Stromal cell of bone marrow (primary cell): ENCODE measurements at regions not wholly inside any gene's neighbourhood (a gene's known extent, or its start where the extent isn't known, plus 50 kb on each side); places are given as distances from the start of the nearest gene placed in this dataset.

Experiments
- DNase-seq: peaks from one replicate; pipeline ENCODE4 v3.0.0-alpha.2; 2012; ENCODE audit warnings: low read depth

- DNase-seq: no peak
Measured at GRCh38 chr3:5270666-5271371, 83.3 kb downstream of the EDEM1 start.

GRCh38 chr3:5271372-5271683, 83.8 kb downstream of the EDEM1 start:
- DNase-seq: no peak

DNA sequence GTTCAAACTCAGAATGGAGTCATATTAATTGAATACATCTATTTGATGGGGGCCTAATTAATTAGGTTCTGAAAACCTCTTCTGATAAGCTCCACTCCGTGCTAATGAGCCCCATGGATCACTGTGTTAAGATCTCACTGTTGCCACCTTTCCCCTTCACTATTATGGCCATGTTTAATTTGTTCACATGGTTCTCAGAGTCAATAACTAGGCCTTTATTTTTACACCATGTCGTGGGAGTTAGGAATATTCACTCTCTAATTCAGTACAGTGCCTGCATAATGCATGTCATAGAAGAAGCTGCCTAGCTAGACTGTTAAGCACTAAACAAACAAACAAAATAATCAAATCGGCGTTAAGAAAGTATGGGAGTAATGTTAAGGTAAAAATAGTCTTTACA, 84.9 kb downstream of the EDEM1 start:
- DNase-seq: no peak

DNA sequence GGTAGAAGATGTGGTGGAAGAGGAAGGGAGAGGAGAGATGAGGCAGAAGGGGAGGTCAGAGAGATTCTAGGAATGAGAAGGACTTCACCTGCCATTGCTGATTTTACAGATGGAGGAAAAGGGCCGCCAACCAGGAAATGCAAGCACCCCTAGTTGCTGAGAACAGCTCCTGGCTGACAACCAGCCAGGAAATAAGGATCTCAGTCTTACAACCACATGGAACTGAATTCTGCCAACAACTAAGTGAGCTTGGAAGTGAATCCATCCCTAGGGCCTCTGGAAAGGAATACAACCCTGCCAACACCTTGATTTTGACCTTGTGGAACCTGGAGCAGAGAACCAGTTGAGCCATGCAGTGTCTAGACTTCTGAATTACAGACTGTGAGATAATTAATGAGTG, 86.6 kb downstream of the EDEM1 start:
- no peak for DNase-seq

DNA sequence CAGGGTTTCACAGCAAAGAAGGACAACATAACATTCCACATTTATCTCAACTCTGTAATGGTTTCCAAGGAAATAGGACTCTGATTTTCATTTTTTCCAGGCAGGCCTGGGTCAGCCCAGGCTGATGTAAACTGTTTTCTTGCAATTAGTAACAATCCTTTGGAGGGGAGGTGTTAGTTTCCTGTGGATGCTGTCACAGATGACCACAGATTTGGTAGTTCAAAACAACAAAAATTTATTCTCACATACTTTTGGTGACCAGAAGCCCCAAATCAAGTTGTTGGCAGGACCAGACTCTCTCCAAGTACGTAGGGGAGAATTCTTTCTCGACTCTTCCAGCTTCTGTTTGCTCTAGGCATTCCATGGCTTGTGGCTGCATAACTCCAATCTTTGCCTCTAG, 88.0 kb downstream of the EDEM1 start:
- peak; percentile 47 for DNase-seq

GRCh38 chr3:5276934-5277333, 89.4 kb downstream of the EDEM1 start:
- DNase-seq: no peak

GRCh38 chr3:5277612-5278236, 90.2 kb downstream of the EDEM1 start:
- no peak for DNase-seq

DNA sequence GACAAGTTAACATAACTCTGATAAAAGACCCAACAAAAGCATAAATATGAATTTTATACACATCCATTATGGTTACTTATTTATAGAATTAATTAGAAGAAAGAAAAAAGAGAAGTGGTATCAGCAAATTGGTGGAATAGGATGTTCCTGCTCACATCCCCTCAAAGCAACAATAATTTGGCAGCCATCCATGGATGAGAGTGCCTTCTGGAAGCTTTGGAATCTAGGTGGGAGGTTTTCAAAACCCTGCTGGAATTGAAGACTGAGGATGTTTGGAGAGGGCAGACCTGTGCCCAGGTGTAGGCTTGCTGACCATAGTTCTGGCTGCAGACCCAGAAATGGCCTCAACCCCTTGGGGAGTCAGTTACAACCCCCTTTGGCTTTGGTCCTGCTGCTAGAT, 91.2 kb downstream of the EDEM1 start:
- DNase-seq: no peak

DNA sequence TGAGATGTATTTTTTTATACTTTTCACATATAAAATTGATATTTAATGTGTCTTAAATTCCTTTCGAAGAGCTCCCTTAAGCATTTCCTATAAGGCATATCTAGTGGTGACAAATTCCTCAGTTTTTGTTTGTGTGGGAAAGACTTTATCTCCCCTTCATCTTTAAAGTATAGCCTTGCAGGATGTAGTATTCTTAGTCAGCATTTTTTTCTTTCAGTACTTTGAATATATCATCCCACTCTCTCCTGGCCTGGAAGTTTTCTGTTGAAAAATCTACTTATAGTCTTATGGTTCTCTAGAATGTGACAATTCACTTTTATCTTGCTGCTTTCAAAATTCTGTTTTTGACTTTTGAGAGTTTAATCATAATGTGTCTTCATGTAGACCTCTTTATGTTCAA, 95.2 kb downstream of the EDEM1 start:
- no peak for DNase-seq

GRCh38 chr3:5285439-5285838, 97.9 kb downstream of the EDEM1 start:
- no peak for DNase-seq

- DNase-seq: no peak
Measured at GRCh38 chr3:5290915-5291314, 103.4 kb downstream of the EDEM1 start.

- DNase-seq: no peak
Measured at GRCh38 chr3:5292512-5292911, 105.0 kb downstream of the EDEM1 start.

DNA sequence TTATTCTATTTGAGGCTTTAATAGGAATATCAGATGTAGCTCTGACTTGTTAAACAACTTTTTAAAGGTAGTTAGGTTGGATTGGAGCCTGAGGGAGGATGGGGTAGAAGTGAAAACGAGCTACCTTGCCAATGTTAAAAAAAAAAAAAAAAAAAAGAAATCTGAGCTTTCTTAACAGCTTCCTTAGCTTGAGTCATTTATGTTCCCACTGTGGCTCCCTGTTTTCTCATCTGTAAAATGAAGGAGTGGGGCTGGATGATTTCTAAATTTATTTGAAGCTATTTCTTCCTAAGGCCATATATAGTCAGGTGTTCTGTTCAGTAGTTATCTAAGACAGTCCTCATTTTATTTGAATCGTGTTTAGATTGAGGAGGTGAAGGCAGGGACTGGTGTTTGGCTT, 105.7 kb downstream of the EDEM1 start:
- no peak for DNase-seq

DNA sequence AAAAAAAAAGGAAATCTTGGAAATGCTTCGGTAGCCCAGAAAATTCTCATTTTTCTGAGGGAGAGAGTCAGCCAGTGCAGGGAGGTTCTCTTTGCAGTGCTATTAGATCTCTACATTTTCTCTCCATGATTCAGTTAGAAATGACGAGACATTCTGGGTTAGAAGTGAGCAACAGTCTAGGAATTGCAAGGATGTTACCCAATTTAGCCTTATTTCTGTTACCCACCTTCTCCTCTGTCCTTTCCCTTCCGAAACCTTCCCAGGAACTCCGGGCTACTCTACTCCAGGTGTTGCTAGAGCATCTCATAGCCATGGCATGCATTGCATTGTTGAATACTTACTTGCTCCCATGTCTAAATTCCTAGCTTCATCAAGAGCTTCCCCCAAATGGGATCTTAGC, 106.8 kb downstream of the EDEM1 start:
- DNase-seq: no peak

DNA sequence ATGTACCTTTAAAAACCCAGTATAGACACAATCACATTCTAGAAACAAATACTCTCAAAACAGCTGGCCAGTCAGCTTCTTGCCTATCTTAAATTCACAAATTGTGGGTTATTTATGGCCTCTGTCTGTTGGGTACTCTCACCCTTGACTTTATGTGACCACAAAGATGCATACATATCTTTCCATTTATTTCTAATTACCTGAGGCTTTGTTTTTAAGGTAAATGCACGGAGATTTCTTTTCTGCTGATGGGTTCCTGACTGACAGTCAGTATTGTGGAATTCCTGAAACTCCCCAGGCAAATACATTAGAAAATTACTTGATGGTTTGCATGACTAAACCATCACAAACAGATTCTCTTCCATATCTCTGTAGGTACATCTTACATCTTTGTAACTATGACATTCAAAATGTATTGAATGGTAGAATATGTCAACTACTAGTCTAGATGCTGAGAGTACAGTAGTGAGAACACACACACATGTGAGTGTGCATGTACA, 107.7 kb downstream of the EDEM1 start:
- DNase-seq: no peak

- DNase-seq: no peak
Measured at GRCh38 chr3:5296362-5296761, 108.9 kb downstream of the EDEM1 start.

DNA sequence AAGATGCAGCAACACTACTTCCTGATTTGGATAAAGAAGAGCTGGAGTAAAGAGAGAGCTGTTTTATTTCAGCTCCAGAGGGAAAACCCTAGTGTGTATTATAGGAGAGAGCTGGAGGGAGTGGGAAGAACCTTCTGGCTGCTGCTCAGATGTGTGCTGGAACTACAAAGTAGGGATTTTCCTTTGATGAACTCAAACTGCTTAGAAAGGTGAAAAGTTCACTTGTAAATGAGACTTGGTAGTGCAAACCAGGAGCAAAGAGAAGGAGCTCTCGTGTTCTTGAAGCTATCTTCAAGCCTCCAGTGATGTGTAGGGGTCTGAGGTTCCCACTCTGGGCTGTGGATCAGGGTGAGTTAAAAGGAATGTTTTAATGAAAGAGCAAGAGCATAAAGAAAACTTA, 110.4 kb downstream of the EDEM1 start:
- no peak for DNase-seq

GRCh38 chr3:5298453-5298852, 110.9 kb downstream of the EDEM1 start:
- DNase-seq: no peak

- no peak for DNase-seq
Measured at GRCh38 chr3:5299161-5299560, 111.7 kb downstream of the EDEM1 start.

GRCh38 chr3:5300638-5301037, 113.1 kb downstream of the EDEM1 start:
- no peak for DNase-seq

GRCh38 chr3:5301651-5302297, 114.3 kb downstream of the EDEM1 start:
- DNase-seq: no peak

- no peak for DNase-seq
Measured at GRCh38 chr3:5302661-5303060, 115.2 kb downstream of the EDEM1 start.

DNA sequence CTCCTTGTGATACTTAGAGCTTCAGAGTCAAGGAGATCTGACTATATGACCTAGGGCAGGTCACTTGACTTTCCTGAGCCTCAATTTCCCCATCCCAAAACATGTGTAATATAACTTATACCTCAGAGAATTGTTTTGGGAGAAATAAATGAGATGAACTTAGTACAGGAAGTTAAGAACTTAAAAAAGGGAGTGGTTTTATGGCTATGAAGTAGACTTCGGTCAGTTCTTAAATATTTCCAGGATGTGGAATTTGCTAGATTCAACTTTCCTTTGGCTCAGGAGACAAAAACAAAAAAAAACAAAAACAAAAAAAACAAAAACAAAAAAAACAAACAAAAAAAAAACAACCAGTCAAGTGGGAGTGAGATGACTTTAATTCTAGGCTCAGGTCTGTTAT, 116.7 kb downstream of the EDEM1 start:
- no peak for DNase-seq
